NCI-H82 treated with DMSO at 0.1 percent for 48 hours (cell line): ENCODE measurements at regions not wholly inside any gene's neighbourhood (a gene's known extent, or its start where the extent isn't known, plus 50 kb on each side); places are given as distances from the start of the nearest gene placed in this dataset.
A peak's percentile ranks its signal among the peaks of the same experiment; 100 is the strongest.

ENCODE experiments used
- DNase-seq: peaks from one replicate; lab custom pipeline; 2025; ENCODE audit not compliant: unreplicated experiment; lab: John Stamatoyannopoulos, UW

DNA sequence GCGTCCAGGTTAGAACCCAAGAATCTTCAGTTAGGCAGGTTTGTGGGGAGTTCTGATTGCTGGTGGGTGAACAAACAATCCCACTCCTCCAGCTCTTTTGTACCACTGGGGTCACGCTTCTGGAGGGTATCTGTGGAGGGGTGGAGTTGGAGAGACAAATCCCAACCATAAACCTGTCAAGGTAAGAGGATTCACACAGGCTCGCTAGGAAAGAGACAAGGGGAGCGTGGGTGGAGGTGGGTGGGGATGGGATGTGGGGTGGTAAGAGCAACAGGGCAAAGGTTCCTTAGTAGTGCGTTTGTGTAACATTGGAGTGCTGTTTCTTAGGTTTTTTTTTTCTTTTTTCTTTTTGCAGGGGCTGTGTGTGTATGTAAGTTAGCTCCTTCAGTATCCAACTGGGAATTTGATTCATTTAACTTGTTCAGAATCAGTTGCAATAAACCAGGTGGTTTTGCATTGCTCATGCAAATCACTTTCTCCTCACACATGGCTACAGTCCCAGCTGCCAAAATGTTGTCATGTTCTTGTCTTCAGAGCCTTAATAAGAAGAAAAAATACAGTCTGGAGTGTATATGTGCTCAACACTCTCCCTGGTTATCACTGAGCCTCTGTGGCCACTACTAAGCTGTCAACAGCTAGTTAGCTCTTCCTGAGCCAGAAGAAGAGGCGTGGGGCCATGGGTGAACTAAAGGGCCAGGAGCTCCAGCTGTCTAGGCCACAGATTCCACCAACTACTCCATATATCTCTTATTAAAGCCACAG, 164.0 kb upstream of the RAD23B start:
- no peak for DNase-seq

- DNase-seq: no peak
Measured at GRCh38 chr9:107119735-107120134, 163.3 kb upstream of the RAD23B start.

DNA sequence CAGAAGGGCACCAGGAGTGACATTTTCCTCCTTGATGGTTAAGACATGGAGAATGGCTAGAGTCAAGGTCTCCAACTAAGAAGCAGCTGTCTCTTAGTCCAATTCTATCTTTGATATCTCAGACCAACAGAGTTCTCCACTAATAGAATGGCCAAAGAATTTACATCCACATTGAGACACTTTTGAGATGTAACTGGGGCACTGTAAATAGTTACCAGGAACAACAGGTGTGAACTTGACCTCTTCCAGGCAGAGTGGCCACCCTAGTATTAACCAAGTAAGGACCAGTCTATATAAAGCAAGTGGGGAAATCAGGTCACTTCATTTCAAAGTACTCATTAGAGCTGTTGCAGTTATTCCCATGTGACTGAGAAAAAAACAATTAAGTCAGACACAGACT, 159.7 kb upstream of the RAD23B start:
- DNase-seq: no peak

DNA sequence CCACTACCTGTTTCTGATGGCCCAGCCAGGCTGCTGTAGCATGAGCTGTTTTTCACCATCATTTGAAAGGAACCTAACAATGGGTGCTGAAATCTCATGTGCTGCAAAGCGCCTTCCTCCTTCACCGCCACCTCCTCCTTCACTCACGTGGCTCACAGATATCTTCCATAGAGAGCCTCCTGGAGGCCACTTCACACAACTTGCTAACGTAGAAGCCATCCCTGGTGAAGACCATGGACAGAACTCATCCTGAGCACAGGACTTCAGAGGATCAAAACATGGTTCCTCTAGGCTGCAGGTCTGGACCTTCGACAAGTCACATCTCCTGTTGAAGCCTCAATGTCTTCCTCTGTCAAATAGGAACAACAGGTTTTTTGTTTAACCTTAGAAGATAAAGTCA, 155.5 kb upstream of the RAD23B start:
- DNase-seq: no peak

GRCh38 chr9:107131108-107131799, 151.8 kb upstream of the RAD23B start:
- DNase-seq: peak; percentile 80

DNA sequence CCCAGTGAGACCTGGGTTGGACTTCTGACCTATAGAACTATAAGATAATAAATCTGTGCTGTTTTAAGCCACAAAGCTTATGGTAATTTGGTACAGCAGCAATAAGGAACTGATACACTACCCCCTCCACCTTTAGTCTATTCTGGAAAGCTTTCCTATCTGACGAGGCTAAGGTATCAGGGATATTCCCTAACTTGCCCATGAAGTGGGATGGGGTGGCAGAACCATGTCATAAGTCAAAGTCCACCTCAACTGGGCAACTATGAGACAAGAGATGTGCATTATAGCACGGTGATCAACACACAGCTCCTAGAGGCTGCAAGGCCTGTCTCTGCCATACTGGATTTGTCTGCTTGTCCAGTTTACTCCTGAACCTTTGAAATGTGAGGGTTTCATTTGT, 146.8 kb upstream of the RAD23B start:
- no peak for DNase-seq

GRCh38 chr9:107137495-107138202, 145.4 kb upstream of the RAD23B start:
- DNase-seq: peak; percentile 40

DNA sequence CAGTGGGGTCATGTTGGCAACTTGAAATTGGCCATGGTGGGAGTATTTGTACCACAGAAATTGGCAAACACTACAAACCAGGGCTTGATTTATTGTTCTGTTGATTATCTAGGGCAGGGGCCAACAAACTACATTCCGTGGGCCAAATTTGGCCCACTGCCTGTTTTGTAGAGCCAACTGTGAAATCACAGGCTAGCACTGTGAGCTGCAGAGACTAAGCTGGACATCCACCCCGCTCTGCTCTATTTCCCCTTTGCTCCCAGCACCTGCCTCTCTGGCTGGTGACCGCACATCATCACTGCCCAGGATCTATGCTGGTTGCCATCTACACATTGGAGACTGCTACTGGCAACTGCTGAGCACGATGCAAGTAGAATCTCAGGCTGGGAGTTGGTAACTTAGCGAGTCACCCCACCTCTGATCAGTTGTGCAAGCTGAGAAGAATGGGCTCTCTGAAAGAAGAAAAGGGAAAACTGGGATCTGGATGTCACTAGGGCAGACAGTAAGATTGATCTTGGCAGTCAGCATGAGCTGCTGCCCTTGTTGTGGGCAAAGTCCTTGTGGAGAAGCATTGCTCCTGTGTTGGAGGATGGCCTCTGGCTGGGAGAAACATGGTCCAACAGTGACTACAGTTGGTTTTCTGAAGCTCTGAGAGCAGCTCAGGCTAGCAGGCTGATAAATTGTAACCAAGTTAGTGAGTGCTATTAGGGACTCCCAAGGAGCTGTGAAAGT, 144.7 kb upstream of the RAD23B start:
- DNase-seq: no peak

- DNase-seq: peak; percentile 10
Measured at GRCh38 chr9:107141967-107142366, 141.1 kb upstream of the RAD23B start.

GRCh38 chr9:107142430-107142829, 140.6 kb upstream of the RAD23B start:
- DNase-seq: no peak

DNA sequence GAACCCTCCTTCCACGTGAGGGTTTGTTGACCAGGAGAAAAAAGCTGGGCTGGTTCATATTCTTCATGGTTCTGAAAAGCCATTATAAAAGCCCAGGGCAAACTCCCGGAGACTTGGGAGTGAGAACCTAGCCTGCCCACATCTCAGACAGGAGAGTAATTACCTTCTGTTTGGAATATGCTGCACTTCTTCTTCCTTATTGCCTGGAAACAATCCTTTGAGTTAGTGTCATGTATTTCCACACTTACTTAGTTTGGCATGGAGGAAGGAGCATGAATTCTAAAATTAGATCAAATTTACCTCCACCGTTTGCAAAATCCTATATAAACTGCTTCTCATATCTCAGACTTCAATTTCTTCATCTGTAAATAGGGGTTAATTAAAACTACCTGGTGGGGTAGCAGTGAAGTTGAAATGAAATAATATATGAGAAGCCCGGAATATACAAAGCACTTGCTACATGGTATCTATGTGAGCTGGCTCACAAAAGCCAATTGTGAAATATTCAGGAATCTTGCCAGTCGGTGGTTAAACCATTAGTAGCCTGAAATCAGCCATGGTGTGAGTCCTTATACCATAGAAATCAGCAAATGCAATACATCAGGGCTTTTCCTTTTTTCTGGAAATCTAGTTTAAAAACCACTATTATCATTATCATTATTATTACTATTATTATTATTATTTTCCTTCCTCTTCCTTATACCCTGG, 140.0 kb upstream of the RAD23B start:
- no peak for DNase-seq

- peak; percentile 92 for DNase-seq
Measured at GRCh38 chr9:107144475-107144874, 138.6 kb upstream of the RAD23B start.

DNA sequence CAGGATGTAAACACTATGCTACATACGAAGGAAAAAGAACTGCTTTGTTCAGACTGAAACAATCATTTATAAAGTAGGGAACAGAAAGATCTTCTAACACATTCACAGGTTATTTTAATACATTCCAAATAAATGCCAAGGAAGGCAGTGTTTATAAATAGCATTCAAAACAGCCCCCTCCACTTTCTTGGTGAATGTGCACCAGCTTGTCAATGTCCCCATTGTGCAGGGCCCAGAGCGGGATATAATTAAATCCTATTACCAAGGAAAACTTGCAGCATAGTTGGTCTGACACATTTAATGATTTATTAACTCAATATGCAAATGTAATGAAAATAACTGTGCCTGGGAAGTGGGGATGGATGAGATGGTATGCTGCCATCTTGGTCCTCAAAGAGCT, 135.9 kb upstream of the RAD23B start:
- DNase-seq: peak; percentile 13

- peak; percentile 46 for DNase-seq
Measured at GRCh38 chr9:107148216-107148615, 134.9 kb upstream of the RAD23B start.

- no peak for DNase-seq
Measured at GRCh38 chr9:107149756-107150155, 133.3 kb upstream of the RAD23B start.

- DNase-seq: no peak
Measured at GRCh38 chr9:107153336-107153735, 129.7 kb upstream of the RAD23B start.

- DNase-seq: no peak
Measured at GRCh38 chr9:107154291-107154690, 128.8 kb upstream of the RAD23B start.

- no peak for DNase-seq
Measured at GRCh38 chr9:107154766-107155165, 128.3 kb upstream of the RAD23B start.

DNA sequence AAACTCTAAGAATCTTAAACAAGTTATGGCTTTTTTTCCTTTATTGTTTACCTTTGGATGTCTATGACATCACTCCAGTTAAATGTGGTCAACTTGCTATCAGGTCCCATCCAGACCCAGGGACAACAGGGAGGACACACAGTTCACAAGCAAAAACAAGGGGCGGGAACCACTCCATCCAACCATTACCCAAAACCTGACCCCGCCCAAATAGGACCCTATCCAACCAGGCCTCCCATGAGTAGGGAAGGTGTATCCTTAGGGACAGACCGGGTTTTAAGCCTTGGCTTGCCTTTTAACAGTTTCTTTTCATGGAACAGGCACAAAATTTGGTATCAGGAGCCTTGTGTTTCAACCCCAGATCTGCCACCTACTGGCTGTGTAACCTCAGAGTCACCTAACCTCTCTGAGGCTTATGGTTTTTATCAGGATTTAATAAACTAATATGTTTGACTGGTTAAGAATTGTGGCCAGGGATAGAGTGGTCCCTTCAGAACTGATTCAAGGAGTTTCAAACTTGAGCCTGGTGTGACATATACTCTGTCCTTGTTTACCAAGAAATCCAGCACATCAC, 127.7 kb upstream of the RAD23B start:
- DNase-seq: no peak

DNA sequence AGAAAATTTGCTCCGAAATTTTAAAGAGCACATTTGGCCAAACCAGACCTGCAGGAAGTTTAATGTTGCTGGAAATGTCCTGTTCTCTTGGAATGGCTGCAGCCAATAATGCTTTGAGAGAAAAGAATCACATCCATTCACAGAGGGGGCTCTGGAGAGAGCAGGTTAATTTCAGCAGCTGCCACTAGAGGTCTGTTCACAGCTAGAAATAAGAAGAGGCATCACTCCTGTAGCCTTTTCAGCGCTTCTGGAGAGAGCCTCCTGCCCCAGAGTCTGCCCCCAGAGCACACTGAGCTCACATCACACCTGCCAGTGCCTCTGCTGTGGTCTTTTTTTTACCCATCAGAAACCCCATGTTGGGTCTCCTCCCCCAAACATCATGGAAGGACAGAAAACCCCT, 124.8 kb upstream of the RAD23B start:
- peak; percentile 56 for DNase-seq
